Right hindlimb (tissue), 1 donor: ENCODE measurements at regions not wholly inside any gene's neighbourhood (a gene's known extent, or its start where the extent isn't known, plus 50 kb on each side); places are given as distances from the start of the nearest gene placed in this dataset.

Source experiments
- DNase-seq: peaks from one replicate; pipeline ENCODE4 v3.0.0-alpha.2; 2018

DNA sequence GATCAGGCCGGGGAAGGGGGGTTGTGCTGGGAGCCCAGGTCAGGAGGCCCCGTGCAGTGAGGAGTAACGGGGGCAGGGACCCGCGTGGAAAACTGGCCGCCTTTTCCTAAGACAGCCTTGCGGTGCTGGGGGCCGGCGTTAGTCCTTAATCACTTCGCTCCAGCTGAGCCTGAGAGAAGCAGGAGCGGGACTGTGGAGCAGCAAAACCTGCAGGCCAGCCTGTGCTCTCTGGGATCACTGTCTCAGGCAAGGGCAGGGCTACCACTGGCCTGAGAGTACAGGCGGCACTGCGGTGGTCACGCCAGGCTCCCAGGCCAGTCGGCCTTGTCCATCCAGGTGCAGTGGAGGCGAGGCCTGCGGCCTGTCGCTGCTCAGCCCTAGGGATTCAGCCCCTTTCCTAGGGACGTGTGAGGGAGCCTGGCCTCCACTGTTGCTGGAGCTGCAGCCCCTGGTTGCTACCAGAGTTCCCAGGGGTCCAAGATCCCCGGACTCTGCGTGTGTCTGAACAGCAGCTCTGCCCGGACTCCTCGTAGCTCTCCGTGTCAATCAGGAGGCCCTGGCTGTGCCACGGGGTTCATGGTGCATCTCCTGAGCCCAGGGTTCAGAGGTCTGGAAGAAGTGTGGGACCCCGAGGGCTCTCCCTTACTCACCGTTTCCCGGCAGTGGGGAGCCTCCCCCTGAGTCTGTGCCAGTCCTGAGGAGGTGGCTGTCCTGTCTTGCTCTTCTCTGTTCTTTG lies 2141.7 kb upstream of the TENM3 start:
- no peak for DNase-seq

DNA sequence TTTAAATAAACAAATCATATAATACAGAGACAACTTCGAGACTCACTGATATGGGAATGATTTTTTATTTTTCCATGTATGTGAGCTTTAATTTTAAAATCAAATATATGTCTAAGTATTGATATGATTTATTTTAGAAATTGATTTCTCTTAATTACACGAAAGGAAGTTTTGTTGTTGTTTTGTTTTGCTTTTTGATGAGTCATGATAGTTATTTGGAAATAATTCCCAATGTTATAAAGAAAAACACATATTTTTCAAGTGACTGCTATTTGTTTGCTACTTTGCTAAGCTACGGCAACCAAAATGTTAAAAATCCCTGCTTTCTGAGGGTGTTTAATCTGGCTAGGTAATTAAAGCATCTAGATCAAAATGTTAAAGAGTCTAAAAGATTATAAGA lies 2139.4 kb upstream of the TENM3 start:
- DNase-seq: no peak

DNA sequence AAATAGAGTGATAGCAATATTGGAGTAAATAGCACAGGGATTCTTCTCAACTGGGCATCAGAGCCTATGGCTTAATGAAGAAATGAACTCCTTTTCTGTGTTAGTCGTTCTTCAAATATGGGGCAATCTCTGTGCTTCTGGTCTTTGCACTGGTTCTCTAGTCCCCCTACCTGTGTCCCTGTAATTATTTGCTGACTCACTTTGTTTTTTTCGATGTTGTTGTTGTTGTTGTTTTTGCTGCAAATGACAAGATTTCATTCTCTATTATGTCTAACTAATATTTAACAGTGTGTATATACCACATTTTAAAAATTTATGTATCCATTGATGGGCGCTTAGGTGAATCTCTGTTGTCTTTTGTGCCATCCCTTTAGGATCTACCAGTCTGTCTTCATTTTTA lies 2137.8 kb upstream of the TENM3 start:
- no peak for DNase-seq

DNA sequence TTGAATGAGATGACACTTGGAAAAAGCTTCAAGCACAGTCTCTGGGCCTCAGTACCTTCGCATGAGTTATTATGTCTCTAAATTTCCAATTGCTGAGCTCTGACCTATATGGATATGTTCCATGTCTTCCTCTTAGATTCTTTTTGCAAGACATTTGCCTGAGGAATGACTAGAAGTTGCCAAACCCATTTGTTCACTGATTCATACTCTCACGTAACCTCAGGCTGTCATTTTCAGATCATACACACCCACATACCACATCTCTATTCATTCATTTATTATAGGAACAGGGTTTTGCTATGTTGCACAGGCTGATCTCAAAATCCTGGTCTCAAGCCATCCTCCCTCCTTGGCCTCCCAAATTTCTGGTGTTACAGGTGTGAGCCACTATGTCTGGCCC lies 2137.1 kb upstream of the TENM3 start:
- no peak for DNase-seq

DNA sequence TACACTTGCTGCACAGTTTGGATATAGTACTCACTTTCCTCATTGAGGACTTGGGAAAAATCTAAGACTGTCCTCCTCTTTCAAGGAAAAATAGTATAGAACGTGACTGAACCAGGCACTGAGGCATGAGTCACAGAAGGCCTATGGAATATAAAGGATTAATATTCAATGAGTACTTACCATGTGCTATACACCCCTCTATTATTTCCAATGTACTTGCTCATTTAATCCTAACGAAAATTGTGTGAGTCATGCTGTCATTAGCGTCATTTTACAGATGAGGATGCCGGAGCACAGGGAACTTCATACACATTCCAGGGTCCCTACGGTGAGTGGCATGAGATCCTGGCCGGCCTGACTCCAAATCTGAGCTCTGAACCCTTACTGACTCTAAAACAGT lies 2136.2 kb upstream of the TENM3 start:
- no peak for DNase-seq

DNA sequence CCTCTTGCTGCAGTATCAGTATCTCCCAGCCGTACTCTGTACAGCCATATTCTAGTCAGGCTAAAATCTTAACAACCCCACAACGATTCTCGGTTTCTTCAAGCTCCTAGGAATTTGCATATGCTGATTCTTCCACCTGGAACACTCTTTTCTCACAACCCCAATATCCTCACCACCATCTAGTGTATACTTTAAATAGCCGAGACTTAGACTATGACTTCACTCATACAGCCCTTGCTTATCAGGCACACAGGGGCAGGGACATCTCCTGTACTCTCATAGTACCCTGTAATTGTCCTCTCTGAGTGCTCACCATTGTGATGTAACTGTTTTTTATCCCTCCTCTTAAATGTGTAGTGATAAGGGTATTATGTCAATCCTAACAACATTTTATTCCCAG lies 2126.4 kb upstream of the TENM3 start:
- no peak for DNase-seq

DNA sequence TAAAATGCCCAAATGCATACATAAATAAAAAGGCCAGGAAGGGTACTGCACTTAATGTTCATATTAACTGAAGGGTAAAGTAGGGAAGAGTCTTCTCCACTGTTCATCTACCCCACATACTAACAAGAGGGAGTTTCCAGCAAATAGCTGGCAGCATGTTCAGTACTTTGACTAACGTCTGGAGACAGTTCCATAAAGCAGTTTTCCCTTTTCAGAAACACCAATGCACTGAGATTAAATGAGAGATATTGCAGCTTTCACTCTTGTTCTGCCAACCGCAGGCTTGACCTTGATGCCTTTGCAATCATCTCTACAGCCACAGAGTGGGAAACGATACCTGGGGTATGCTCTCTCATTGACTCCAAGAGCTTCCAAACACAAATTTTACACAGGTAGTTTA lies 2123.1 kb upstream of the TENM3 start:
- DNase-seq: no peak

DNA sequence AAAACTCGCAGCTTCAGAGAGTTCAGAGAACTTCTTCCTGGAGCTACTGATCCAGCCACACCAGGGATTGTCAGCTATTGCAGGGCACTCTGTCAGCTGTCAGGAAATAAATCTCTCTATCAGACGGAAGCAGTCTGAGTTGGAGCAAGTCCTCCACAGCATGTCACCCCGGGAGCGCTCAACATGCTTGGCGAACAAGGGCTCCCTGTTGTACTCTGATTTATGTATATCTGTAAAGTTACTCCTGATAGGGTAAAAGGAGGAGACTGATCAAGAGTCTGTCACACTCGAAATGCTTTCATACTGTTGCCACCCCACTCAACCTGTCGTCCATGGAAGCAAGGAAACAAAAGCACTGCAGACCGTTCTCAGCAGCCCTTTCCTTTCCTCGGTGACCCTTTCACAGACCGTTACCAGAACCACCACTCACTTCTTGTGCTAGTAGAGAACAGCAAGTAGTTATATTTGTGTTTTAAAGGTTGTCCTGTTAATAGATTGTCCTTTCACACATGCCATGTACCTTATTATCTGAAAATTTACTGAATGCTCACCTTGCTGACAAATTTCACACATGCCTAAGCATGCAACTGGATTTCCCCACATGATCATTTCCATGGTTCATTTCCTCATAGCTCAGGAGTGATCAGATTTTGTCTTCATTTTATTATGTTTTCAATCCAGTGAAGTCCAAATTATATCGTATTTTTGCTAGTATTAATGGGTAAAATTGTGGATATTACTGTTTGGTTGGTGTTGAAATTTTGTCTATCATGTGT lies 2108.9 kb upstream of the TENM3 start:
- peak; percentile 31 for DNase-seq

DNA sequence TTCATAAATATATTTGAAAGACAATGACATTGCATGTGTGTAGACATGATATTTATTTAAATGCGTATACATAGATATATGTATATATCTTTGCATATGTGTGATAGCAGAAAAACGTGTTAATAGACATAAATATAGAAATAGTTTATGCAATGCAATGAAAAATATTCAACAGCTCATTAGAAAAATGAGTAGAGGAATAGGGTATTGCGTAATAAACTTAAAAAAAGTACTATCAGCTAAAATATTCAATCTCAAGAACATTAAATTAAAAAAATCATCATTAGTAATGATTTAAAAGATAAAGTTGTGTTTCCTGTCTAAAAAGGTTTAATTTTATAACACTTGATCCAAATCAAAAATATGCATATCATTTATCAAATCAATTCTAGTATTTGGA lies 2101.5 kb upstream of the TENM3 start:
- DNase-seq: no peak

DNA sequence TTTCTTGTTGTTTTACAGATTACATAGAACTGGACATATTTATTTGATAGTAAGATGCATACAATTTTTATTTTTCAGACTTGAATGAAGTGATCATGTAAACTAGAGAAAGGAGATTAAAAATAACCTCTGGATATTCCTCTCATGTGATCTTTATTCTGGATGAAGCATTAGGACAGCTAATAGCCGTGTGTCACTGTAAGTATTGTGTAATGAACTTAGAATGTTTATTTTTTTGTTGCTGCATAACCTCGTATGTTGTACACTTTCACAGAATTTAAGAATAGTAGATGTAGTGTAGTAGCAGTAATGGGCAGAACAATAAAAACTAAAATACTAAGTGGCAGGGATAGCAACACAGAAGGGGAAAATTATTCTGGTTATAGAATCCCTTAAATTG lies 2094.5 kb upstream of the TENM3 start:
- no peak for DNase-seq

DNA sequence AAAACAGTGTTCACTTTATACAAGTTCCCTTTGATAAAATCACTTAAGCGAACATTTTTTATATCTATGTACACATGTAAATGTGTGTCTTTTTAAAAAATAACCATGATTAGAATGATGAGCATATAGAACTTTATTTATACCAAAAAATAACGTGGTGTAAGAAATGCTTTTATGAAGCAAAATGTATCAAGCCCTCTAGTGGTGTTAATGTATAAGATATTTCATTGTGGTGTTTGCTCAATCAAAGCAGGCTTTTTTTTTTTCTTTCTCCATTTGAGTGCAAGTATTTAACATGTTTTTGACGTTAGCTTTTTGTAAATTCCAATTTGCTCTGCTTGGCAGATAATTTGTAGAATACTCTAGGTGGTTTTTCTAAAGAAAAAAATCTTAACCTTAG lies 2092.4 kb upstream of the TENM3 start:
- DNase-seq: no peak

DNA sequence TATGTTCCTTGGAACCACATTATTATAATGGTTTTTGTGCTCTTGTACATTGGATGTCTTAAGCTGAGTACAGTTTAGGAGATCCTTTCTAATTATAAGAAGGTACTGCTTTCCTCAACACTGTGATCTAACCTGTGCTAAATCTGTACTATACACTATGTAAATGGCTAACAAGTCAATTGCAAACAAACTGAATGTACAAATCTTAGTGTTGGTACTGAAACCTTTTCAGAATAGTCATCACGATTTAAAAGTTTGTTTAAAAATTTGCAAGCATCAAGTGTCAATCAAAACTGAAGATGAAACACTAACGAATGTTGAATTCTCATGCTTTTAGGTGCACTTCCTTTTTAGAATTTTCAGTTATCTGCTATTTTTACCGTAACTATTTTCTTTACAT lies 2090.4 kb upstream of the TENM3 start:
- DNase-seq: no peak

DNA sequence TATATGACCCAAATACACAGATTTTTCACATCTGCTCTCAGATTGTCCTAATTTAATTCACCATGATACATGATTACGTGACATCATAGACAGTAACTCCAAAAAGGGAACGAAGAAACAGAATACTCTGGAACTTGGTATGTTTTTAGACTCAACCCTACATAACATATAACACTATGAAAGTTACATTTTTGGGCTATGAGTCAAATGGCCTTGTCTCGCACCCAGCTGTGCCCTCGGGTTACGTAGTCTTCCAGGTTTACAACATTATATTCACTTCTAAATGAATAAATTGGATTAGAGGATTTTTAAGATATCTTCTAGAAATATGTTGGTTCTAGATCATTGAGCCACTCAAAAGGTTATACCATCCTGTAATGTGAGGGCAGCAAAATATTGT lies 2089.6 kb upstream of the TENM3 start:
- DNase-seq: no peak

DNA sequence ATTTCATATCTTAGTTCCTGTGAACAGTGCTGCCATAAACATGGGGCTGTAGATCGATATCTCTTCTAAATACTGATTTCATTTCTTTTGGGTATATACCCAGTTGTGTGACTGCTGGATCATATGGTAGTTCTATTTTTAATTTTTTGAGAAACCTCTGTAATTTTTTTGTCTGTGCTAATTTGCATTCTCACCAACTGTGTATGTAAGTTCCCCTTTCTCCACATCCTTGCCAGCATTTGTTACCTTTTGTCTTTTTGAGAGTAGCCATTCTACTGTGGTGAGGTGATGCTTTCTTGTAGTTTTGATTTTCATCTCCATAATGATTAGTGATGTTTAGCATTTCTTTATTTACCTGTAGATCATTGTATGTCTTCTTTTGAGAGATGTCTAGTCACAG lies 2086.5 kb upstream of the TENM3 start:
- no peak for DNase-seq

DNA sequence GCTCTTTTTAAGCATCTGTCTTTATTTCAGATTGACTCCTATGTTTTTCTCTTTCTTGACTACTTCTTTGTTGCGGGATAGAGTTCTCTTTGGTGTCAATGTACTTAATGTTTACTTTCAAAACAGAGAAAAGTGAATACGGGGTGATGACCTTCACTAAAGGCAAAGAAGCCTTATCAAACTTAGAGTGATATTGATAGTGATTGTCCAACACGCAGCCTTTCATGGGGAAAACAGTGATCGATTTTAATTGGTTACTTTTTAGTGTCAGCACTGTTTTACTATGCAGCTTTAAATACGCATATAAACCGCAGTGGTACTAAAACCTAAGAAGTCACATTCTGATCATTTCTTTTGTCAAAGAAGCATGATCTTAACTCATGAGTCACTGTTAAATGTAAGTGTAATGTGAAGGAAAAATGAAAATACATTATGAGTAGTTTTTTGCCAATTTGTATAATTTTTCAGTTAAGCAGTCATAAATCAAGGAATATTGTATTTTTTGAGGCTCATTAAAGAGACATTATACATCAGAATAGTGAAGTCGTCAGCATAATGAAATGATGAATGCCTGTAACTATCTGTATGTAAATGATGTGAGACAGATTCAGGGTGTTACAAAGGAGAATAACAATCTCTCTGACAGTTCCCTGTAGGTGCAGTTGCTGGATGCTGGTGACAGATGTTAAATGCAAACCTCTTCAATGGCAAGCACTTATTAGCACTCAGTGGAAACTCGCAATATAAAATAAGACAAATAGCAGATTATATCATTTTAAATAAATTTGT lies 2082.8 kb upstream of the TENM3 start:
- no peak for DNase-seq

DNA sequence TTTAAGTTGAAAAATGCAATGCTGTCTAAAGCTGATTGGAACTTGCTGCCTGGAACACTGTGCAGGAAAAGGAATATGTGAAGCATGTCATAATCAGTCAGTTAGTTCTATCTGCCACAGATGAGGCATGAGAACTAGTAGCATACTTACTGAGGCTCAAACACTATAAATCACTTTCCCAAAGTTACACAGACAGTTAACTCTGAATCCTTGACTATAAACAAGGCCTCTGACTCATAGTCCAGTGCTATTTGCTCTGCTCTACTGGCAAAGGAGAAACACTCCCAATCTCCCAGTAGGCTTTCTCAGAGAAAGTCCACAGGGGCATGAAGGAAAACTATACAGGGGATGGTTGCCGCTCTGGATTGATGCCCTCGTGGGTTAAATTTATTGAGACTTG lies 2078.4 kb upstream of the TENM3 start:
- no peak for DNase-seq

DNA sequence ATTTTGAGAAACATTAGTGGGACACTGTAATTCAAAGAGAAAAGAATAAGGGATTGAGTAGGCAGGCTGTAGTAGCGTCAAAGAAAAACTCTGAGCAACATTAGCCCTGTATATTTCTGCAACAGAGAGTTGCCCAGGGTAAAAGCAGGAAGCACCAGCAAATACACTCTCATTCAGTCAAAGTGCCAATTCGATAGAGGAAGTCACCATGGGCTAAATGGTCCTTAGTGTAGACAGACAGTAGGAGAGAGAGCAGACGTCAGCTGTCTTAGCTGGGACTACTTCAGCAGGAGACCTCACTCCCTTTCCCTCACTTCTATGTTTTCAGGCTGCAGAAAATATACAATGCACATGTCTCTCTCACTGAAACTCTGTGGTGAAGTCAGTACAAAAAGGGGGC lies 2073.8 kb upstream of the TENM3 start:
- DNase-seq: no peak

DNA sequence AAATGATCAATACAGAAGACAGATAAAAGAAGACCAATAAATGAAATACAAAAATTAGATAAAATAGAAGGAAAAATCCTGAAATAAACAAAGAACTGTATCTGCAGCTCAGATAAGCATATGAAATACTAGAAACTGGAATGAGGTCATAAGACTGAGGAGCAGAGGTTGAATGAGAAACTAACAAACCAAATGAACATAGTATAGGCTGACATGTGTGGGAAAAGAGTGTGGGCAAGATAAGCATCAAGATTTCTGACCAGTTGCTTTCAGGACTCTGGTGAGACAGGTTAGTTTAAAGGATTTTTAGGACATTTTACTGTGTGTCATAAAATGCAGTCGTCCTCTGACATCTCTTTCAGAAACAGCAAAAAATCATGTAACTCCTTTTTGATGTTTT lies 2073.2 kb upstream of the TENM3 start:
- no peak for DNase-seq

DNA sequence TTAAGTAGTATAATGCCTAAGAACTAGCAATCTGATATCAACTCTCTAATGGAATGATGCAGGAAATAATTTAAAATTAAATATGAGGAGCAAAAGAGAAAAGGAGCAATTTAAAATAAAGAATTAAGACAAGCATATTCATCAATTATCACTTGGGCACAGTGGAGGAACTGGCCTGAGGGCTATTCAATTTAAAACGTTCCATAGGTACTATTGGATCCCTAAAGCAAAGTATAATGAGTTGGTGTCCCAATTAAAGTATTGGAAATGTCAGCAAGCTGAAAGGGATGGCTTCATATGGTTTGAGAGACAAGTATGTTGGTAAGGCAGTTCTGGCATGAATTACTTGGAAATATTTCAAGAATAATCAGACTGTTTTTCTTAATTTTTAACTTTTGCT lies 2064.1 kb upstream of the TENM3 start:
- no peak for DNase-seq

DNA sequence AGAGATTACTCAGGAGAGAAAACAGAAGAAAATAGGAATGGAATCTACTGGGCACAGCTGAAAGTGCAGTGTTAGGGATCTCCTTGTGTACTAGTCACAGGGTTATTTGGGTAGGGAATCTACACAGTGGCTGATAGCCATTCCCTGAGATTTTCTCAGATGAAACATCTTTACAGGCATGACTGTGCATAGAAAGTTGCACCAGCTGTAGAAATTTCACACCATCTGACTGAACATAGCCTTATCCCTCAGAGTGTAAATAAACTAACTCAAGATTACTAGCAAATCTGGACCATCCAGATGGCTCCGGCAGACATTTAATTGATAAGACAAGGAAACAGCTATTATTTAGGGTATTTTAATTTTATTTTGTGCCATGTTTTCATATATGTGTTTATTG lies 2053.5 kb upstream of the TENM3 start:
- DNase-seq: no peak

DNA sequence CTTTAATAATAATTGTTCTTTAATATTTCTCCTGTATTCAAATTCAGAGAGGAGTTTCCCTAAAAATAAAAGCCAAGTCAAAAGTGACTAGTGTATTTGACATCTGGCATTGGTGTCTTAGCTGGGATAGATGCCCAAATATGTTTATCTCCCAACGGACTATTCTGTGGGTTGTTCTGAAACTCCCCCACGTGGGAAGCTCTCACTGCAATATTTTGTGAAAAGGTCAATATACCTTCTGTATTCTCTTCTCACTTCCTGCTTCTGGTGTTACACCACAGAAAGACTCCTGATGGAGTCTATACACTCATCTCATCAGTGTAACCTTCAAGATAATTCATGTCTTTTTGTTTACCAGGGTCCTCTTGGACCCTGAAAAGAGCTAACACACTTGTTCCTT lies 2052.8 kb upstream of the TENM3 start:
- no peak for DNase-seq

DNA sequence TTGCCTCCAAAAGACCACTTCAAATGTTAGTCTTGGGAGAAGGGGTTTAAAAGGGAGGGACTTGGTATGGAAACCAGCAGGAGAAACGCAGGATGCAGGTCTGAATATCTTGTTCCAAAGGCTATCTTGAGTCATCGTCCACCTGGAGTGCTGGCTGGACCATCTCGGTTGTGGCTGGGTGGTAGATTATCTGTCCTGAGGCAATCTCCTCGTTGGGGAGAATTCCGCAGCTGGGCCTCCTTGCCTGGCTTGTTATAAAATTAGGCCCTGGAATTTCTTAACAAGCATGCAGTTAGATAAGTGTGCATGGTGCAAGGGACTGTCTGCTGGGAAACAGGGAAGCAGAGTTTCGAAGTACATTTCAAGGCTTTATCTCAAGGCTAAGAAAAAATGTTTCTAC lies 2045.7 kb upstream of the TENM3 start:
- no peak for DNase-seq

DNA sequence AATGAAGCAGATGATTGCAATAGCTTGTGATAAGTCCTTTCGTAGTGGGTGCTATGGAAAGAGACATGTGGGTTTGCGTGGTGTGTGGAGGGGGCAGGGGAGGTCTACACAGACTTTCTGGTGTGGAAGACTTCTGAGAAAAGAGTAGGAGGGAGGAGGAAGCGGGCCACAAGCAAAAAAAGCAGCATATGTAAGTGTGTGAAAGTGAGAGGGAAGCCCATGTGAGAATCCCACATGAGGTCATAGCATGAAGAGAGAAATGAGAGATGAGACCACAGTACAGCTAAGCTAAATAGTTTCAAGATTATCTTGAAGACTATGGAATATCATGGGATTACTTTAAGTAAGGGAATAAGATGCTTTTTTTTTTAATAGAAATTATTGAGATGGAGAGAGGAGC lies 2039.9 kb upstream of the TENM3 start:
- no peak for DNase-seq

DNA sequence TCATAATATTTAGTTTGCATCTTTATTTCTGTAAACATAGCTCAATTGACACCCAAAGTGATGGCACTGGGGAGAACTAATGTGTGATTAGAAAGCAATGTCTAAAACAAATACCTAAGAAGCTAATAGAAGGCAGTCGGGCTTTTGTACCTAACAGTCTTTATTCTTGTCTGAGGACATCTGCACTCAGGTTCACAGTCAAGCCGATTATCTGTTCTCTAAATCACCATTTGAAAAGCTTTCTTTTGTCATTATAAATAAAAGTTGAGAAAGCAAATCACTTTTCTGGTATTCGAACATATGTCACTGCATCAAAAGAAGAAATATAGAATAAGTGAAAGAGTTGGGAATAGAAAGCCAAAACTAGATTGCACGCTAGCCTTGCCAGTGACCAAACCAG lies 2037.9 kb upstream of the TENM3 start:
- no peak for DNase-seq
